GM23338 (cell line): ENCODE measurements at regions not wholly inside any gene's neighbourhood (a gene's known extent, or its start where the extent isn't known, plus 50 kb on each side); places are given as distances from the start of the nearest gene placed in this dataset.

Experiments used
- ATAC-seq: fragments of 200-7000 bp; cut with Tn5 transposase; 3 replicates; pipeline ENCODE4 v1.9.1; 2020
- DNase-seq: peaks from one replicate; pipeline ENCODE4 v3.0.0-alpha.2; 2015; ENCODE audit warnings: low spot score
- H2AFZ ChIP-seq: fragments of 200-600 bp; sonication (generic); 2 replicates; pipeline ENCODE4 v1.8.0; 2016; ENCODE audit warnings: antibody characterized with exemption, mild to moderate bottlenecking, moderate library complexity
- H3F3A ChIP-seq: fragments of 200-600 bp; sonication (generic); replicated peaks from 2 replicates; pipeline ENCODE4 v1.8.0; 2017; ENCODE audit warnings: antibody characterized with exemption, mixed run types, low read depth
- H3K27ac ChIP-seq: fragments of 200-600 bp; sonication (generic); 2 replicates; pipeline ENCODE4 v1.6.1; 2016; ENCODE audit warnings: low read depth
- H3K27me3 ChIP-seq: fragments of 200-600 bp; sonication (generic); 2 replicates; pipeline ENCODE4 v1.8.0; 2016; ENCODE audit warnings: mild to moderate bottlenecking, mixed run types, moderate library complexity; ENCODE audit not compliant: insufficient read depth
- H3K36me3 ChIP-seq: fragments of 200-600 bp; sonication (generic); 2 replicates; pipeline ENCODE4 v1.8.0; 2016; ENCODE audit warnings: mild to moderate bottlenecking; ENCODE audit not compliant: insufficient read depth
- H3K4me1 ChIP-seq: fragments of 200-600 bp; sonication (generic); 2 replicates; pipeline ENCODE4 v1.8.0; 2016; ENCODE audit warnings: mild to moderate bottlenecking, moderate library complexity; ENCODE audit not compliant: insufficient read depth
- H3K4me2 ChIP-seq: fragments of 200-600 bp; sonication (generic); 2 replicates; pipeline ENCODE4 v1.7.1; 2017; ENCODE audit warnings: mixed run types
- H3K4me3 ChIP-seq: fragments of 200-600 bp; sonication (generic); 2 replicates; pipeline ENCODE4 v1.6.1; 2016; ENCODE audit warnings: mixed run types
- H3K79me2 ChIP-seq: fragments of 200-600 bp; sonication (generic); replicated peaks from 2 replicates; pipeline ENCODE4 v1.8.0; 2017; ENCODE audit warnings: mild to moderate bottlenecking; ENCODE audit not compliant: insufficient read depth
- H3K9me2 ChIP-seq: fragments of 200-600 bp; sonication (generic); 2 replicates; pipeline ENCODE4 v1.8.0; 2017; ENCODE audit not compliant: insufficient read depth
- H4K20me1 ChIP-seq: fragments of 200-600 bp; sonication (generic); replicated peaks from 2 replicates; pipeline ENCODE4 v1.8.0; 2017; ENCODE audit warnings: mild to moderate bottlenecking; ENCODE audit not compliant: insufficient read depth
- H3K27ac Mint-ChIP-seq: 2 replicates; pipeline ENCODE4 v1.8.0; 2020; ENCODE audit warnings: inconsistent platforms, mild to moderate bottlenecking, moderate library complexity, mixed read lengths
- H3K27me3 Mint-ChIP-seq: 3 replicates; pipeline ENCODE4 v1.8.0; 2022; ENCODE audit warnings: low read depth, mild to moderate bottlenecking, moderate library complexity, mixed read lengths, inconsistent platforms; ENCODE audit not compliant: insufficient read depth, poor library complexity
- H3K36me3 Mint-ChIP-seq: 3 replicates; pipeline ENCODE4 v1.8.0; 2021; ENCODE audit warnings: low read depth, mild to moderate bottlenecking, inconsistent platforms, moderate library complexity, mixed read lengths
- H3K4me1 Mint-ChIP-seq: 3 replicates; pipeline ENCODE4 v1.8.0; 2020; ENCODE audit warnings: mild to moderate bottlenecking, inconsistent platforms, mixed read lengths
- H3K4me3 Mint-ChIP-seq: 3 replicates; pipeline ENCODE4 v1.8.0; 2021; ENCODE audit warnings: moderate library complexity, mild to moderate bottlenecking, inconsistent platforms, mixed read lengths
- H3K9me3 Mint-ChIP-seq: 3 replicates; pipeline ENCODE4 v1.8.0; 2020; ENCODE audit warnings: moderate library complexity, mild to moderate bottlenecking, inconsistent platforms, mixed read lengths
- CREB1 ChIP-seq: fragments of 250-450 bp; sonication (Bioruptor Pico); IDR thresholded peaks from 2 replicates; pipeline ENCODE4 v1.5.0; 2020; ENCODE audit warnings: low read depth, mild to moderate bottlenecking, moderate library complexity
- EZH2 ChIP-seq: fragments of 200-600 bp; sonication (generic); IDR thresholded peaks from one replicate; pipeline ENCODE4 v1.8.0; 2017; ENCODE audit warnings: antibody characterized with exemption, mild to moderate bottlenecking, low read depth; ENCODE audit not compliant: unreplicated experiment
- EZH2phosphoT487 ChIP-seq: fragments of 200-600 bp; sonication (generic); IDR thresholded peaks from one replicate; pipeline ENCODE4 v1.8.1; 2018; ENCODE audit warnings: antibody characterized with exemption; ENCODE audit not compliant: unreplicated experiment
- JUNB ChIP-seq: IDR thresholded peaks from one replicate; pipeline ENCODE4 v1.6.1; 2016; ENCODE audit warnings: antibody characterized with exemption; ENCODE audit not compliant: unreplicated experiment
- NANOG ChIP-seq: IDR thresholded peaks from 2 replicates; pipeline ENCODE4 v1.6.1; 2016; ENCODE audit warnings: antibody characterized with exemption, borderline replicate concordance
- POLR2AphosphoS5 ChIP-seq: IDR thresholded peaks from 2 replicates; pipeline ENCODE4 v1.6.1; 2016; ENCODE audit warnings: antibody characterized with exemption, low read depth
- STAT1 ChIP-seq: IDR thresholded peaks from one replicate; pipeline ENCODE4 v1.6.1; 2016; ENCODE audit warnings: antibody characterized with exemption; ENCODE audit not compliant: unreplicated experiment
- ZNF114 ChIP-seq: fragments of 250-450 bp; sonication (Bioruptor Pico); IDR thresholded peaks from 2 replicates; pipeline ENCODE4 v1.5.0; 2020; ENCODE audit warnings: mild to moderate bottlenecking, moderate library complexity
- ZNF331 ChIP-seq: fragments of 250-450 bp; sonication (Bioruptor Pico); IDR thresholded peaks from 2 replicates; pipeline ENCODE4 v1.5.0; 2020; ENCODE audit warnings: low read depth, mild to moderate bottlenecking, moderate library complexity
- TF ChIP-seq, protein P1 (sequence below): IDR thresholded peaks from one replicate; pipeline ENCODE4 v1.6.1; 2018; ENCODE audit warnings: antibody characterized with exemption; ENCODE audit not compliant: unreplicated experiment
- TF ChIP-seq, protein P2 (sequence below), 2 experiments: fragments of 200-600 bp in 1 of 2; sonication (generic) in 1 of 2; conservative IDR thresholded peaks; 2 replicates each; pipeline versions ENCODE4 v1.5.1 to v1.6.1; 2016 to 2017; ENCODE audit warnings: antibody characterized with exemption in 2 of 2, low read depth in 2 of 2, mild to moderate bottlenecking in 2 of 2, moderate library complexity in 1 of 2
- TF ChIP-seq, protein P3 (sequence below): fragments of 250-450 bp; sonication (Bioruptor Pico); IDR thresholded peaks from 2 replicates; pipeline ENCODE4 v1.5.0; 2020; ENCODE audit warnings: mild to moderate bottlenecking, moderate library complexity
- TF ChIP-seq, protein P4 (sequence below): IDR thresholded peaks from 2 replicates; pipeline ENCODE4 v1.6.1; 2016; ENCODE audit warnings: antibody characterized with exemption

DNA sequence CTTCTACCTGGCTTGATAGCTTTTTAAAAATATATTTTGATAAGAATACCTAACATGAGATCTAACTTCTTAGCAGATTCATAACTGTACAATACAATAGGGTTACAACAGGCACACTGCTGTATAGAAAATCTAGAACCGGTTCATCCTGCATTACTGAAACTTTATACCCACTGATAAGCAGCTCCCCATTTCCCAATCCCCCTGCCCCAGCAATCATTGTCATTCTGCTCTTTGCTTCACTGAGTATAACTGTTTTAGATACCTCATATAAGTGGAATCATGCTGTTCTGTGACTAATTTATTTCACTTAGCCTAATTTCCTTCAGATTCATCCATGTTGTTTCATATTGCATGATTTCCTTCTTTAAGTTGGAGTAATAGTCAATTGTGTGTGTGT is 906.0 kb downstream of the GBE1 start:
- Histone ChIP-seq H3K4me2 (no peak overlapping the region), H3K4me1 (no peaks in the 10 kb centered on the region), H3K79me2 (no peaks in the 10 kb centered on the region), H4K20me1 (no peaks in the 10 kb centered on the region), H3K9me2 (no peaks in the 10 kb centered on the region; the same call in 1 of the 2 replicates), H3K27me3 (no peaks in the 10 kb centered on the region), H3F3A (no peaks in the 10 kb centered on the region), H3K36me3 (no peaks in the 10 kb centered on the region), H2AFZ (no peak overlapping the region), H3K4me3 (no peak overlapping the region), H3K27ac (no peak overlapping the region)
- Mint-ChIP-seq H3K4me3 (no peak overlapping the region), H3K36me3 (no peaks in the 10 kb centered on the region), H3K27ac (no peak overlapping the region), H3K4me1 (0 out of 3 replicates have a peak, but pooled peaks cover 3% of the 10 kb centered on the region), H3K9me3 (no peaks in the 10 kb centered on the region), H3K27me3 (peaks cover 4% of the 10 kb centered on the region)
- ATAC-seq (no peak), DNase-seq (no peak)
- no peak for TF ChIP-seq JUNB
- TF ChIP-seq ZNF114 (CRISPR knock-in tag), result no peak
- no peak for TF ChIP-seq STAT1
- no peak for TF ChIP-seq POLR2AphosphoS5
- no peak for TF ChIP-seq EZH2
- no peak for TF ChIP-seq CREB1
- TF ChIP-seq, protein P1, sequence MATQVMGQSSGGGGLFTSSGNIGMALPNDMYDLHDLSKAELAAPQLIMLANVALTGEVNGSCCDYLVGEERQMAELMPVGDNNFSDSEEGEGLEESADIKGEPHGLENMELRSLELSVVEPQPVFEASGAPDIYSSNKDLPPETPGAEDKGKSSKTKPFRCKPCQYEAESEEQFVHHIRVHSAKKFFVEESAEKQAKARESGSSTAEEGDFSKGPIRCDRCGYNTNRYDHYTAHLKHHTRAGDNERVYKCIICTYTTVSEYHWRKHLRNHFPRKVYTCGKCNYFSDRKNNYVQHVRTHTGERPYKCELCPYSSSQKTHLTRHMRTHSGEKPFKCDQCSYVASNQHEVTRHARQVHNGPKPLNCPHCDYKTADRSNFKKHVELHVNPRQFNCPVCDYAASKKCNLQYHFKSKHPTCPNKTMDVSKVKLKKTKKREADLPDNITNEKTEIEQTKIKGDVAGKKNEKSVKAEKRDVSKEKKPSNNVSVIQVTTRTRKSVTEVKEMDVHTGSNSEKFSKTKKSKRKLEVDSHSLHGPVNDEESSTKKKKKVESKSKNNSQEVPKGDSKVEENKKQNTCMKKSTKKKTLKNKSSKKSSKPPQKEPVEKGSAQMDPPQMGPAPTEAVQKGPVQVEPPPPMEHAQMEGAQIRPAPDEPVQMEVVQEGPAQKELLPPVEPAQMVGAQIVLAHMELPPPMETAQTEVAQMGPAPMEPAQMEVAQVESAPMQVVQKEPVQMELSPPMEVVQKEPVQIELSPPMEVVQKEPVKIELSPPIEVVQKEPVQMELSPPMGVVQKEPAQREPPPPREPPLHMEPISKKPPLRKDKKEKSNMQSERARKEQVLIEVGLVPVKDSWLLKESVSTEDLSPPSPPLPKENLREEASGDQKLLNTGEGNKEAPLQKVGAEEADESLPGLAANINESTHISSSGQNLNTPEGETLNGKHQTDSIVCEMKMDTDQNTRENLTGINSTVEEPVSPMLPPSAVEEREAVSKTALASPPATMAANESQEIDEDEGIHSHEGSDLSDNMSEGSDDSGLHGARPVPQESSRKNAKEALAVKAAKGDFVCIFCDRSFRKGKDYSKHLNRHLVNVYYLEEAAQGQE, result no peak
- no peak for TF ChIP-seq EZH2phosphoT487
- TF ChIP-seq, protein P2, sequence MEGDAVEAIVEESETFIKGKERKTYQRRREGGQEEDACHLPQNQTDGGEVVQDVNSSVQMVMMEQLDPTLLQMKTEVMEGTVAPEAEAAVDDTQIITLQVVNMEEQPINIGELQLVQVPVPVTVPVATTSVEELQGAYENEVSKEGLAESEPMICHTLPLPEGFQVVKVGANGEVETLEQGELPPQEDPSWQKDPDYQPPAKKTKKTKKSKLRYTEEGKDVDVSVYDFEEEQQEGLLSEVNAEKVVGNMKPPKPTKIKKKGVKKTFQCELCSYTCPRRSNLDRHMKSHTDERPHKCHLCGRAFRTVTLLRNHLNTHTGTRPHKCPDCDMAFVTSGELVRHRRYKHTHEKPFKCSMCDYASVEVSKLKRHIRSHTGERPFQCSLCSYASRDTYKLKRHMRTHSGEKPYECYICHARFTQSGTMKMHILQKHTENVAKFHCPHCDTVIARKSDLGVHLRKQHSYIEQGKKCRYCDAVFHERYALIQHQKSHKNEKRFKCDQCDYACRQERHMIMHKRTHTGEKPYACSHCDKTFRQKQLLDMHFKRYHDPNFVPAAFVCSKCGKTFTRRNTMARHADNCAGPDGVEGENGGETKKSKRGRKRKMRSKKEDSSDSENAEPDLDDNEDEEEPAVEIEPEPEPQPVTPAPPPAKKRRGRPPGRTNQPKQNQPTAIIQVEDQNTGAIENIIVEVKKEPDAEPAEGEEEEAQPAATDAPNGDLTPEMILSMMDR (conservative IDR thresholded peaks at IDR 0.05; ENCODE audit: low read depth in 2 of 2), result no peak
- TF ChIP-seq, protein P3, sequence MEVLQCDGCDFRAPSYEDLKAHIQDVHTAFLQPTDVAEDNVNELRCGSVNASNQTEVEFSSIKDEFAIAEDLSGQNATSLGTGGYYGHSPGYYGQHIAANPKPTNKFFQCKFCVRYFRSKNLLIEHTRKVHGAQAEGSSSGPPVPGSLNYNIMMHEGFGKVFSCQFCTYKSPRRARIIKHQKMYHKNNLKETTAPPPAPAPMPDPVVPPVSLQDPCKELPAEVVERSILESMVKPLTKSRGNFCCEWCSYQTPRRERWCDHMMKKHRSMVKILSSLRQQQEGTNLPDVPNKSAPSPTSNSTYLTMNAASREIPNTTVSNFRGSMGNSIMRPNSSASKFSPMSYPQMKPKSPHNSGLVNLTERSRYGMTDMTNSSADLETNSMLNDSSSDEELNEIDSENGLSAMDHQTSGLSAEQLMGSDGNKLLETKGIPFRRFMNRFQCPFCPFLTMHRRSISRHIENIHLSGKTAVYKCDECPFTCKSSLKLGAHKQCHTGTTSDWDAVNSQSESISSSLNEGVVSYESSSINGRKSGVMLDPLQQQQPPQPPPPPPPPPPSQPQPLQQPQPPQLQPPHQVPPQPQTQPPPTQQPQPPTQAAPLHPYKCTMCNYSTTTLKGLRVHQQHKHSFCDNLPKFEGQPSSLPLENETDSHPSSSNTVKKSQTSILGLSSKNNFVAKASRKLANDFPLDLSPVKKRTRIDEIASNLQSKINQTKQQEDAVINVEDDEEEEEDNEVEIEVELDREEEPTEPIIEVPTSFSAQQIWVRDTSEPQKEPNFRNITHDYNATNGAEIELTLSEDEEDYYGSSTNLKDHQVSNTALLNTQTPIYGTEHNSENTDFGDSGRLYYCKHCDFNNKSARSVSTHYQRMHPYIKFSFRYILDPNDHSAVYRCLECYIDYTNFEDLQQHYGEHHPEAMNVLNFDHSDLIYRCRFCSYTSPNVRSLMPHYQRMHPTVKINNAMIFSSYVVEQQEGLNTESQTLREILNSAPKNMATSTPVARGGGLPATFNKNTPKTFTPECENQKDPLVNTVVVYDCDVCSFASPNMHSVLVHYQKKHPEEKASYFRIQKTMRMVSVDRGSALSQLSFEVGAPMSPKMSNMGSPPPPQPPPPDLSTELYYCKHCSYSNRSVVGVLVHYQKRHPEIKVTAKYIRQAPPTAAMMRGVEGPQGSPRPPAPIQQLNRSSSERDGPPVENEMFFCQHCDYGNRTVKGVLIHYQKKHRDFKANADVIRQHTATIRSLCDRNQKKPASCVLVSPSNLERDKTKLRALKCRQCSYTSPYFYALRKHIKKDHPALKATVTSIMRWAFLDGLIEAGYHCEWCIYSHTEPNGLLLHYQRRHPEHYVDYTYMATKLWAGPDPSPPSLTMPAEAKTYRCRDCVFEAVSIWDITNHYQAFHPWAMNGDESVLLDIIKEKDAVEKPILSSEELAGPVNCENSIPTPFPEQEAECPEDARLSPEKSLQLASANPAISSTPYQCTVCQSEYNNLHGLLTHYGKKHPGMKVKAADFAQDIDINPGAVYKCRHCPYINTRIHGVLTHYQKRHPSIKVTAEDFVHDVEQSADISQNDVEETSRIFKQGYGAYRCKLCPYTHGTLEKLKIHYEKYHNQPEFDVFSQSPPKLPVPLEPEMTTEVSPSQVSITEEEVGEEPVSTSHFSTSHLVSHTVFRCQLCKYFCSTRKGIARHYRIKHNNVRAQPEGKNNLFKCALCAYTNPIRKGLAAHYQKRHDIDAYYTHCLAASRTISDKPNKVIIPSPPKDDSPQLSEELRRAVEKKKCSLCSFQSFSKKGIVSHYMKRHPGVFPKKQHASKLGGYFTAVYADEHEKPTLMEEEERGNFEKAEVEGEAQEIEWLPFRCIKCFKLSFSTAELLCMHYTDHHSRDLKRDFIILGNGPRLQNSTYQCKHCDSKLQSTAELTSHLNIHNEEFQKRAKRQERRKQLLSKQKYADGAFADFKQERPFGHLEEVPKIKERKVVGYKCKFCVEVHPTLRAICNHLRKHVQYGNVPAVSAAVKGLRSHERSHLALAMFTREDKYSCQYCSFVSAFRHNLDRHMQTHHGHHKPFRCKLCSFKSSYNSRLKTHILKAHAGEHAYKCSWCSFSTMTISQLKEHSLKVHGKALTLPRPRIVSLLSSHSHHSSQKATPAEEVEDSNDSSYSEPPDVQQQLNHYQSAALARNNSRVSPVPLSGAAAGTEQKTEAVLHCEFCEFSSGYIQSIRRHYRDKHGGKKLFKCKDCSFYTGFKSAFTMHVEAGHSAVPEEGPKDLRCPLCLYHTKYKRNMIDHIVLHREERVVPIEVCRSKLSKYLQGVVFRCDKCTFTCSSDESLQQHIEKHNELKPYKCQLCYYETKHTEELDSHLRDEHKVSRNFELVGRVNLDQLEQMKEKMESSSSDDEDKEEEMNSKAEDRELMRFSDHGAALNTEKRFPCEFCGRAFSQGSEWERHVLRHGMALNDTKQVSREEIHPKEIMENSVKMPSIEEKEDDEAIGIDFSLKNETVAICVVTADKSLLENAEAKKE (CRISPR knock-in tag), result no peak
- no peak for TF ChIP-seq NANOG
- TF ChIP-seq, protein P4, sequence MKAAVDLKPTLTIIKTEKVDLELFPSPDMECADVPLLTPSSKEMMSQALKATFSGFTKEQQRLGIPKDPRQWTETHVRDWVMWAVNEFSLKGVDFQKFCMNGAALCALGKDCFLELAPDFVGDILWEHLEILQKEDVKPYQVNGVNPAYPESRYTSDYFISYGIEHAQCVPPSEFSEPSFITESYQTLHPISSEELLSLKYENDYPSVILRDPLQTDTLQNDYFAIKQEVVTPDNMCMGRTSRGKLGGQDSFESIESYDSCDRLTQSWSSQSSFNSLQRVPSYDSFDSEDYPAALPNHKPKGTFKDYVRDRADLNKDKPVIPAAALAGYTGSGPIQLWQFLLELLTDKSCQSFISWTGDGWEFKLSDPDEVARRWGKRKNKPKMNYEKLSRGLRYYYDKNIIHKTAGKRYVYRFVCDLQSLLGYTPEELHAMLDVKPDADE, result no peak
- no peak for TF ChIP-seq ZNF331 (CRISPR knock-in tag)
